ENCODE measurements at regions not wholly inside any gene's neighbourhood (a gene's known extent, or its start where the extent isn't known, plus 50 kb on each side); places are given as distances from the start of the nearest gene placed in this dataset.

GRCh38 chr5:99320436-99320835 lies 391.6 kb upstream of the CHD1 start:
- POLR2A ChIA-PET (ENCODE audit: partially characterized antibody) = no interaction called here
- Histone ChIP-seq H2AK5ac (ENCODE audit: low read depth, low read length) (no peak overlapping the region), H2AFZ (ENCODE audit: low read length) (no peak overlapping the region)
- TF ChIP-seq ZNF274 (IDR thresholded peaks at IDR 0.05; ENCODE audit: borderline replicate concordance, extremely low read depth, low read length) (no peak), TEAD4 (IDR thresholded peaks at IDR 0.05; ENCODE audit: low read depth, low read length) (no peak), CTCF (IDR thresholded peaks at IDR 0.05; ENCODE audit: control extremely low read depth in 1 of 3, insufficient read depth in 1 of 3, low read depth in 1 of 3, low read length in 3 of 3) (peak in 2 of 3 experiments; percentile 43 to 60; a peak in 3 of 4 replicates), JUN (IDR thresholded peaks at IDR 0.05; ENCODE audit: low read depth, low read length) (no peak), HDAC6 (IDR thresholded peaks at IDR 0.05; ENCODE audit: low read depth, low read length) (no peak), RFX5 (IDR thresholded peaks at IDR 0.05; ENCODE audit: borderline replicate concordance, low read depth, low read length) (no peak), RNF2 (IDR thresholded peaks at IDR 0.05; ENCODE audit: borderline replicate concordance, low read depth, low read length, missing control alignments, poor library complexity, severe bottlenecking) (no peak), MAFK (IDR thresholded peaks at IDR 0.05; ENCODE audit: low read depth, low read length) (no peak), RAD21 (IDR thresholded peaks at IDR 0.05 in 1 of 2, conservative IDR thresholded peaks at IDR 0.05 in 1 of 2; ENCODE audit: low read depth in 2 of 2, low read length in 2 of 2) (peak; percentile 72 to 81), HDAC2 (IDR thresholded peaks at IDR 0.05; ENCODE audit: borderline replicate concordance in 1 of 2, low read depth in 2 of 2, low read length in 2 of 2) (no peak), TAF7 (optimal IDR thresholded peaks at IDR 0.05; ENCODE audit: borderline replicate concordance, low read depth, low read length) (no peak)

More at GRCh38 chr5:99320436-99320835, 391.6 kb upstream of the CHD1 start:
- H2BK5ac ChIP-seq (ENCODE audit: low read depth, low read length) = no peak overlapping the region
- no peaks in the 10 kb centered on the region for H3K36me3 ChIP-seq (ENCODE audit: control insufficient read depth in 2 of 4, insufficient read depth in 4 of 4, low read length in 3 of 4)
- 72% methylated on average over 5 of the region's 5 CpGs; no CpG with 5 or more reads in 1 of the 2 experiments for WGBS, 2 experiments (ENCODE audit: extremely low coverage in 1 of 2, insufficient coverage in 1 of 2, insufficient read length in 1 of 2, insufficient replicate concordance in 2 of 2, low coverage in 1 of 2, low lambda C conversion rate in 2 of 2, missing lambda C conversion rate in 1 of 2)
- H3K79me1 ChIP-seq (ENCODE audit: low read depth, low read length) = no peaks in the 10 kb centered on the region
- H4K91ac ChIP-seq (replicated peaks; ENCODE audit: insufficient read length, low read length) = no peak overlapping the region
- no peaks in the 10 kb centered on the region for H3K4me1 ChIP-seq (replicated peaks in 1 of 4; ENCODE audit: control insufficient read depth in 3 of 4, insufficient read depth in 4 of 4, low read length in 3 of 4)
- H3K56ac ChIP-seq (replicated peaks; ENCODE audit: insufficient read length, low read depth, low read length) = no peak overlapping the region
- H2BK15ac ChIP-seq (ENCODE audit: low read length) = no peak overlapping the region
- H2BK120ac ChIP-seq (replicated peaks; ENCODE audit: low read depth, low read length) = no peak overlapping the region
- no peak overlapping the region for H3K4me2 ChIP-seq (ENCODE audit: insufficient read depth in 1 of 2, low read depth in 2 of 2, low read length in 2 of 2)
- H3K23ac ChIP-seq (ENCODE audit: insufficient read length) = no peak overlapping the region
- no peaks in the 10 kb centered on the region for H3K9me3 ChIP-seq (ENCODE audit: insufficient read depth in 2 of 2, low read depth in 1 of 2, low read length in 1 of 2)
- H3K79me2 ChIP-seq (ENCODE audit: control insufficient read depth in 1 of 2, insufficient read depth in 2 of 2, low read length in 2 of 2) = no peaks in the 10 kb centered on the region
- no peak overlapping the region for H3K14ac ChIP-seq (ENCODE audit: insufficient read length)
- CTCF ChIA-PET (ENCODE audit: partially characterized antibody) = interaction anchor here (1.4 kb wide), 2 partner anchors 198 to 216 kb away, joined by 3 read pairs; no protein-coding TSS in a partner anchor
- no peaks in the 10 kb centered on the region for H4K20me1 ChIP-seq (replicated peaks in 1 of 2; ENCODE audit: control insufficient read depth in 1 of 2, insufficient read depth in 2 of 2, low read length in 2 of 2)
- no peak for FAIRE-seq
- no peak overlapping the region for H3K18ac ChIP-seq (ENCODE audit: extremely low read depth, low read length)
- H4K8ac ChIP-seq (ENCODE audit: extremely low read depth, insufficient read depth, low read length) = no peak overlapping the region
- H3K23me2 ChIP-seq (ENCODE audit: low read depth, low read length) = no peaks in the 10 kb centered on the region
- H3K27me3 ChIP-seq (replicated peaks in 1 of 4; ENCODE audit: control insufficient read depth in 3 of 4, extremely low read depth in 1 of 4, insufficient read depth in 3 of 4, low read length in 3 of 4) = no peaks in the 10 kb centered on the region
- no peak overlapping the region for H2BK20ac ChIP-seq (ENCODE audit: low read length)
- no peak overlapping the region for H4K5ac ChIP-seq (ENCODE audit: insufficient read length, low read depth, low read length)
- no peak overlapping the region for H3K4me3 ChIP-seq (ENCODE audit: extremely low read depth in 1 of 4, insufficient read depth in 2 of 4, low read depth in 3 of 4, low read length in 4 of 4)
- no peak overlapping the region for H3K27ac ChIP-seq (ENCODE audit: low read depth, low read length)
- H3K9ac ChIP-seq (replicated peaks in 1 of 4; ENCODE audit: extremely low read depth in 1 of 4, low read depth in 3 of 4, low read length in 3 of 4) = no peak overlapping the region
- DNase-seq (ENCODE audit: low read depth in 1 of 2, low spot score in 2 of 2) = no peak
- no peak overlapping the region for H3K4ac ChIP-seq (replicated peaks; ENCODE audit: insufficient read length, low read depth, low read length)
- no peak overlapping the region for H2BK12ac ChIP-seq (ENCODE audit: low read depth, low read length)

All from H1 (cell line).